Vagina (tissue), 2 donors: ENCODE measurements at regions not wholly inside any gene's neighbourhood (a gene's known extent, or its start where the extent isn't known, plus 50 kb on each side); places are given as distances from the start of the nearest gene placed in this dataset.

Experiments used
- DNase-seq, 2 donors: peaks; one replicate each; pipeline ENCODE4 v3.0.0-alpha.2; 2017; ENCODE audit errors: extremely low spot score in 2 of 2
- H3K27ac ChIP-seq: fragments of 200-600 bp; sonication (generic); one replicate; pipeline ENCODE4 v1.5.1; 2019
- H3K27me3 ChIP-seq: fragments of 200-600 bp; sonication (generic); one replicate; pipeline ENCODE4 v1.5.1; 2019
- H3K36me3 ChIP-seq, 2 donors: fragments of 200-600 bp; sonication (generic); one replicate each; pipeline ENCODE4 v1.5.1; 2017 to 2019
- H3K4me1 ChIP-seq: fragments of 200-600 bp; sonication (generic); one replicate; pipeline ENCODE4 v1.5.1; 2019
- H3K4me3 ChIP-seq, 2 donors: fragments of 200-600 bp; sonication (generic); 1 replicate in 1 of 2; 2 replicates in 1 of 2; pipeline ENCODE4 v1.5.1; 2016 to 2019
- H3K9me3 ChIP-seq: fragments of 200-600 bp; sonication (generic); one replicate; pipeline ENCODE4 v1.5.1; 2019
- CTCF ChIP-seq, 3 experiments: fragments of 450-650 bp in 2 of 3; fragments of 200-600 bp in 1 of 3; sonication (generic) in 1 of 3; IDR thresholded peaks; one replicate each; pipeline ENCODE4 v1.5.1; 2017 to 2019; ENCODE audit warnings: antibody characterized with exemption in 3 of 3, mild to moderate bottlenecking in 2 of 3, moderate library complexity in 2 of 3
- POLR2A ChIP-seq, 2 donors: fragments of 450-650 bp; IDR thresholded peaks; one replicate each; pipeline ENCODE4 v1.6.1; 2017; ENCODE audit warnings: antibody characterized with exemption in 2 of 2, mild to moderate bottlenecking in 2 of 2, moderate library complexity in 2 of 2
- POLR2AphosphoS5 ChIP-seq, 2 donors: sonication (generic); formaldehyde crosslinking; IDR thresholded peaks; one replicate each; pipeline ENCODE4 v1.9.0; 2017; ENCODE audit warnings: antibody characterized with exemption in 2 of 2, mild to moderate bottlenecking in 2 of 2, low read depth in 1 of 2; ENCODE audit not compliant: insufficient read depth in 1 of 2
- intact Hi-C: fragments of 100-400 bp; cut with DNase I; formaldehyde crosslinking; loops from one replicate; pipeline ENCODE4 v1.15.1; 2023

- H3K9me3 ChIP-seq: no peaks in the 10 kb centered on the region
- no peak overlapping the region for H3K4me3 ChIP-seq
- no peaks in the 10 kb centered on the region for H3K4me1 ChIP-seq
- TF ChIP-seq POLR2A (IDR thresholded peaks at IDR 0.05): no peak
- TF ChIP-seq CTCF (IDR thresholded peaks at IDR 0.05): no peak
- no peak for TF ChIP-seq POLR2AphosphoS5 (IDR thresholded peaks at IDR 0.05; ENCODE audit: insufficient read depth in 1 of 2, low read depth in 1 of 2)
- no peaks in the 10 kb centered on the region for H3K27me3 ChIP-seq
- intact Hi-C loops: no loop called here
- DNase-seq: no peak
- H3K27ac ChIP-seq: no peak overlapping the region
- no peaks in the 10 kb centered on the region for H3K36me3 ChIP-seq
Measured at GRCh38 chr14:87018294-87018693, 974.7 kb downstream of the GALC start.

GRCh38 chr14:87017335-87017734 lies 975.6 kb downstream of the GALC start:
- no peak for DNase-seq
- no peaks in the 10 kb centered on the region for H3K4me1 ChIP-seq
- no peaks in the 10 kb centered on the region for H3K27me3 ChIP-seq
- H3K27ac ChIP-seq: no peak overlapping the region
- TF ChIP-seq POLR2AphosphoS5 (IDR thresholded peaks at IDR 0.05; ENCODE audit: insufficient read depth in 1 of 2, low read depth in 1 of 2) (no peak), CTCF (IDR thresholded peaks at IDR 0.05) (no peak), POLR2A (IDR thresholded peaks at IDR 0.05) (no peak)
- no peaks in the 10 kb centered on the region for H3K36me3 ChIP-seq
- no peaks in the 10 kb centered on the region for H3K9me3 ChIP-seq
- H3K4me3 ChIP-seq: no peak overlapping the region
- intact Hi-C loops: no loop called here

- Histone ChIP-seq H3K9me3 (no peaks in the 10 kb centered on the region), H3K4me3 (no peak overlapping the region), H3K27ac (no peak overlapping the region), H3K27me3 (no peaks in the 10 kb centered on the region), H3K4me1 (no peaks in the 10 kb centered on the region), H3K36me3 (no peaks in the 10 kb centered on the region)
- DNase-seq: no peak
- intact Hi-C loops: no loop called here
- TF ChIP-seq POLR2AphosphoS5 (IDR thresholded peaks at IDR 0.05; ENCODE audit: insufficient read depth in 1 of 2, low read depth in 1 of 2): no peak
- TF ChIP-seq POLR2A (IDR thresholded peaks at IDR 0.05): no peak
- no peak for TF ChIP-seq CTCF (IDR thresholded peaks at IDR 0.05)
Measured at GRCh38 chr14:87014856-87015255, 978.1 kb downstream of the GALC start.

- H3K4me1 ChIP-seq: no peaks in the 10 kb centered on the region
- no peaks in the 10 kb centered on the region for H3K9me3 ChIP-seq
- intact Hi-C loops: no loop called here
- H3K27ac ChIP-seq: no peak overlapping the region
- TF ChIP-seq POLR2AphosphoS5 (IDR thresholded peaks at IDR 0.05; ENCODE audit: insufficient read depth in 1 of 2, low read depth in 1 of 2): no peak
- TF ChIP-seq CTCF (IDR thresholded peaks at IDR 0.05): no peak
- no peak for TF ChIP-seq POLR2A (IDR thresholded peaks at IDR 0.05)
- no peaks in the 10 kb centered on the region for H3K36me3 ChIP-seq
- no peaks in the 10 kb centered on the region for H3K27me3 ChIP-seq
- no peak for DNase-seq
- no peak overlapping the region for H3K4me3 ChIP-seq
Measured at GRCh38 chr14:87013583-87013982, 979.4 kb downstream of the GALC start.

- DNase-seq: no peak
- intact Hi-C loops: no loop called here
- no peak for TF ChIP-seq POLR2AphosphoS5 (IDR thresholded peaks at IDR 0.05; ENCODE audit: insufficient read depth in 1 of 2, low read depth in 1 of 2)
- TF ChIP-seq POLR2A (IDR thresholded peaks at IDR 0.05): no peak
- no peak for TF ChIP-seq CTCF (IDR thresholded peaks at IDR 0.05)
Measured at GRCh38 chr14:87008965-87009364, 984.0 kb downstream of the GALC start.

More at GRCh38 chr14:87008965-87009364, 984.0 kb downstream of the GALC start:
- Histone ChIP-seq H3K4me1 (no peaks in the 10 kb centered on the region), H3K27ac (no peak overlapping the region), H3K4me3 (no peak overlapping the region), H3K36me3 (no peaks in the 10 kb centered on the region), H3K9me3 (no peaks in the 10 kb centered on the region), H3K27me3 (no peaks in the 10 kb centered on the region)
